ENCODE measurements at regions not wholly inside any gene's neighbourhood (a gene's known extent, or its start where the extent isn't known, plus 50 kb on each side); places are given as distances from the start of the nearest gene placed in this dataset.

DNA sequence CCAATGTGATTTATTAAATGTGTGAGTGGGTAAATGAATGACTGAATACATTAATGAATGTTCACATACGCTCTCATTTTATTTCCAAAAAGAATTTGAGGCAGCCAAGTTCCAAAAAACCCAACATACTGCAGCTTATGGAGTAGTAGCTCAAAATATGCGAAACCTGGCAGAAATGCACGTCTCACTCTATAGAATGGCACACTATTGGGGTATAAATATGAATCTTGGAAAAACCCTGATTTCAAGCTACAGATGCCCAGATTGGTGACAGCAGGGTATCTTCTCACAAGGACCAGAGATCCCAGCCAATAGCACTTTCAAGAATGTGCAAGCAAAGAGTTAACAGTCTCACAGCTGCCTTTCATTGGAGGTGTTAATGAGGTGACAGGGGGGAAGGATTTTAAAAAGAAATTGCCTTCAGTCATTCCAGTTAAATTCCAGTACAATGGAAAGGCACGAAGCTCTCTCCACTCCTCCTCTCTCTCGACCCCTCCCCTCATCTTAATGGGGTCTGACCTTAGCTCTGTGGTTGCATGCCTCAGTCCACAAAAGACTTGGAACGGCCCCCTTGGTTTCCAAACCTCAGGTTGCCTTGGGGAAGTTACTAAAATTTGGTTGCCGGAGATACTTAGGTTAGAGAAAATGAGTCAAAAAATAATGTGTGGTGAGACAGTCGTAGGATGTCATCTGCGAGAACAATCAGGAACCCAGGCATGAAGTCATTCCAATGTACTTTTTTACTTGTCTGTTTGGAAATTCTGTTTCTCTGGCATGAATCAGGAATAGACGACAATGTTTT lies 307.4 kb downstream of the NFIB start:
- TF ChIP-seq RXRA (IDR thresholded peaks at IDR 0.05) = no peak
- TF ChIP-seq, protein P1, sequence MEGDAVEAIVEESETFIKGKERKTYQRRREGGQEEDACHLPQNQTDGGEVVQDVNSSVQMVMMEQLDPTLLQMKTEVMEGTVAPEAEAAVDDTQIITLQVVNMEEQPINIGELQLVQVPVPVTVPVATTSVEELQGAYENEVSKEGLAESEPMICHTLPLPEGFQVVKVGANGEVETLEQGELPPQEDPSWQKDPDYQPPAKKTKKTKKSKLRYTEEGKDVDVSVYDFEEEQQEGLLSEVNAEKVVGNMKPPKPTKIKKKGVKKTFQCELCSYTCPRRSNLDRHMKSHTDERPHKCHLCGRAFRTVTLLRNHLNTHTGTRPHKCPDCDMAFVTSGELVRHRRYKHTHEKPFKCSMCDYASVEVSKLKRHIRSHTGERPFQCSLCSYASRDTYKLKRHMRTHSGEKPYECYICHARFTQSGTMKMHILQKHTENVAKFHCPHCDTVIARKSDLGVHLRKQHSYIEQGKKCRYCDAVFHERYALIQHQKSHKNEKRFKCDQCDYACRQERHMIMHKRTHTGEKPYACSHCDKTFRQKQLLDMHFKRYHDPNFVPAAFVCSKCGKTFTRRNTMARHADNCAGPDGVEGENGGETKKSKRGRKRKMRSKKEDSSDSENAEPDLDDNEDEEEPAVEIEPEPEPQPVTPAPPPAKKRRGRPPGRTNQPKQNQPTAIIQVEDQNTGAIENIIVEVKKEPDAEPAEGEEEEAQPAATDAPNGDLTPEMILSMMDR (IDR thresholded peaks at IDR 0.05; ENCODE audit: low read depth, low read length, missing input control) = no peak
- TF ChIP-seq, protein P2, sequence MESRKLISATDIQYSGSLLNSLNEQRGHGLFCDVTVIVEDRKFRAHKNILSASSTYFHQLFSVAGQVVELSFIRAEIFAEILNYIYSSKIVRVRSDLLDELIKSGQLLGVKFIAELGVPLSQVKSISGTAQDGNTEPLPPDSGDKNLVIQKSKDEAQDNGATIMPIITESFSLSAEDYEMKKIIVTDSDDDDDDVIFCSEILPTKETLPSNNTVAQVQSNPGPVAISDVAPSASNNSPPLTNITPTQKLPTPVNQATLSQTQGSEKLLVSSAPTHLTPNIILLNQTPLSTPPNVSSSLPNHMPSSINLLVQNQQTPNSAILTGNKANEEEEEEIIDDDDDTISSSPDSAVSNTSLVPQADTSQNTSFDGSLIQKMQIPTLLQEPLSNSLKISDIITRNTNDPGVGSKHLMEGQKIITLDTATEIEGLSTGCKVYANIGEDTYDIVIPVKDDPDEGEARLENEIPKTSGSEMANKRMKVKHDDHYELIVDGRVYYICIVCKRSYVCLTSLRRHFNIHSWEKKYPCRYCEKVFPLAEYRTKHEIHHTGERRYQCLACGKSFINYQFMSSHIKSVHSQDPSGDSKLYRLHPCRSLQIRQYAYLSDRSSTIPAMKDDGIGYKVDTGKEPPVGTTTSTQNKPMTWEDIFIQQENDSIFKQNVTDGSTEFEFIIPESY (IDR thresholded peaks at IDR 0.05) = no peak
- no peak for TF ChIP-seq YY1 (IDR thresholded peaks at IDR 0.05)
- no peak for TF ChIP-seq RAD21 (IDR thresholded peaks at IDR 0.05)
- TF ChIP-seq, protein P3, sequence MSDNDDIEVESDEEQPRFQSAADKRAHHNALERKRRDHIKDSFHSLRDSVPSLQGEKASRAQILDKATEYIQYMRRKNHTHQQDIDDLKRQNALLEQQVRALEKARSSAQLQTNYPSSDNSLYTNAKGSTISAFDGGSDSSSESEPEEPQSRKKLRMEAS (IDR thresholded peaks at IDR 0.05) = no peak
- TF ChIP-seq JUND (IDR thresholded peaks at IDR 0.05) = no peak
- TF ChIP-seq TAF1 (conservative IDR thresholded peaks at IDR 0.05) = no peak
- TF ChIP-seq, protein P4, sequence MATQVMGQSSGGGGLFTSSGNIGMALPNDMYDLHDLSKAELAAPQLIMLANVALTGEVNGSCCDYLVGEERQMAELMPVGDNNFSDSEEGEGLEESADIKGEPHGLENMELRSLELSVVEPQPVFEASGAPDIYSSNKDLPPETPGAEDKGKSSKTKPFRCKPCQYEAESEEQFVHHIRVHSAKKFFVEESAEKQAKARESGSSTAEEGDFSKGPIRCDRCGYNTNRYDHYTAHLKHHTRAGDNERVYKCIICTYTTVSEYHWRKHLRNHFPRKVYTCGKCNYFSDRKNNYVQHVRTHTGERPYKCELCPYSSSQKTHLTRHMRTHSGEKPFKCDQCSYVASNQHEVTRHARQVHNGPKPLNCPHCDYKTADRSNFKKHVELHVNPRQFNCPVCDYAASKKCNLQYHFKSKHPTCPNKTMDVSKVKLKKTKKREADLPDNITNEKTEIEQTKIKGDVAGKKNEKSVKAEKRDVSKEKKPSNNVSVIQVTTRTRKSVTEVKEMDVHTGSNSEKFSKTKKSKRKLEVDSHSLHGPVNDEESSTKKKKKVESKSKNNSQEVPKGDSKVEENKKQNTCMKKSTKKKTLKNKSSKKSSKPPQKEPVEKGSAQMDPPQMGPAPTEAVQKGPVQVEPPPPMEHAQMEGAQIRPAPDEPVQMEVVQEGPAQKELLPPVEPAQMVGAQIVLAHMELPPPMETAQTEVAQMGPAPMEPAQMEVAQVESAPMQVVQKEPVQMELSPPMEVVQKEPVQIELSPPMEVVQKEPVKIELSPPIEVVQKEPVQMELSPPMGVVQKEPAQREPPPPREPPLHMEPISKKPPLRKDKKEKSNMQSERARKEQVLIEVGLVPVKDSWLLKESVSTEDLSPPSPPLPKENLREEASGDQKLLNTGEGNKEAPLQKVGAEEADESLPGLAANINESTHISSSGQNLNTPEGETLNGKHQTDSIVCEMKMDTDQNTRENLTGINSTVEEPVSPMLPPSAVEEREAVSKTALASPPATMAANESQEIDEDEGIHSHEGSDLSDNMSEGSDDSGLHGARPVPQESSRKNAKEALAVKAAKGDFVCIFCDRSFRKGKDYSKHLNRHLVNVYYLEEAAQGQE (IDR thresholded peaks at IDR 0.05) = no peak
- no peak for TF ChIP-seq FOXA1 (IDR thresholded peaks at IDR 0.05)
- TF ChIP-seq EGR1 (IDR thresholded peaks at IDR 0.05; ENCODE audit: low read depth in 2 of 2) = no peak
